GM19468 (cell line): ENCODE measurements at regions not wholly inside any gene's neighbourhood (a gene's known extent, or its start where the extent isn't known, plus 50 kb on each side); places are given as distances from the start of the nearest gene placed in this dataset.
"Not testable (repeated sequence)": the region's sequence is repeated elsewhere in the genome, so short reads cannot be mapped to it uniquely, and the experiment has no call there.

Source experiments
- ATAC-seq: cut with Tn5 transposase; IDR thresholded peaks from one replicate; pipeline ENCODE4 v1.9.1; 2021; ENCODE audit warnings: mild to moderate bottlenecking, moderate library complexity, moderate number of reproducible peaks; ENCODE audit not compliant: unreplicated experiment; ENCODE audit errors: extremely low read depth

DNA sequence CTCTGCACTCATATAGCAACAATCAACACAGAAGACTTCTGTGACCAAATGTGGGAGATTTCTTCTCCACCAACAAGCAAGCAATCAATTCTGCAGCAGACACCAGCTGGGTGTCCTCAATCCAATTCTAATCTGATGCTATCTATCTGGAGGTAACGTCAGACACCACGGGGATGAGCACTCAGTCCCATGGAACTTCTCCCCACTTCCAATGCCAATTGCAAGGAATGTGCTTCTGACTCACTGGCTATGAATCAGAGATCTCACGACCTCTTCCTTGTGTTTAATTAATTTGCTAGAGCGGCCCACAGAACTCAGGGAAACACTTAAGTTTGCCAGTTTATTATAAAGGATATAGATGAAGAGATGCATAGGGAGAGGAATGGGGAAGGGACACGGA, 103.5 kb upstream of the SIRPG start:
- ATAC-seq = no peak

GRCh38 chr20:1758765-1759164, 101.2 kb upstream of the SIRPG start:
- ATAC-seq = no peak

- no peak for ATAC-seq
These were observed 100.3 kb upstream of the SIRPG start for GRCh38 chr20:1757606-1758512.

DNA sequence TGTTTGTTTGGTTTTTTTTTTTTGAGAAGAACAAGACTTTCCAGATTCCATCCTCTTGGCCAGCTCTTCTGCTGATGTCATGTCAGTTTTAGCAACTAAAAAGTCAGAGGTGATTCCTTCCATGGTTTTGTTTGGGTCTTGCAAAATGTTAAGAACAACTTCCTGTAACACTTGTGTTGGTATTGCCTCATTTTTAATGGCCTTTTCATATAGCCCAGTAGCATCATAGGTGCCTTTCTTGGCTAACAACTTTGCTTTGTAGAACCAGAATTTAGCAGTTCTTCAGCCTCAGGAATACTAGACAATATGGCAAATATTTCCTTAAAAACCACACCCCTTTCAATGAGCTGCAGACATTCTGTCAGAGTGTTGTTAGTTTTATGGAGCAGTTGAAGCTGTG, 99.5 kb upstream of the SIRPG start:
- ATAC-seq = no peak

GRCh38 chr20:1754749-1755148, 97.2 kb upstream of the SIRPG start:
- ATAC-seq = no peak

DNA sequence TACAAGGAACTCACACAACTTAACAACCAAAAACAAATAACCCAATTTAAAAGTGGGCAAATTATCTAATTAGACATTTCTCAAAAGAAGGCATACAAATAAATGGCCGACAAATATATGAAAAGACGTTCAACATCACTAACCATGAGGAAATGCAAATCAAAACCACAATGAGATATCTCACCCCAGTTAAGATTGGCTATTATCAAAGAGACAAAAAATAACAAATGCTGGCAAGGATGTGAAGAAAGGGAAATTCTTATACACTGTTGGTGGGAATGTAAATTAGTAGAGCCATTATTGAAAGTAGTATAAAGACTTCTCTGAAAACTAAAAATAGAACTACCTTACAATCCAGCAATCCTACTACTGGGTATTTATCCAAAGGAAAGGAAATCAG, 96.7 kb upstream of the SIRPG start:
- ATAC-seq = no peak

DNA sequence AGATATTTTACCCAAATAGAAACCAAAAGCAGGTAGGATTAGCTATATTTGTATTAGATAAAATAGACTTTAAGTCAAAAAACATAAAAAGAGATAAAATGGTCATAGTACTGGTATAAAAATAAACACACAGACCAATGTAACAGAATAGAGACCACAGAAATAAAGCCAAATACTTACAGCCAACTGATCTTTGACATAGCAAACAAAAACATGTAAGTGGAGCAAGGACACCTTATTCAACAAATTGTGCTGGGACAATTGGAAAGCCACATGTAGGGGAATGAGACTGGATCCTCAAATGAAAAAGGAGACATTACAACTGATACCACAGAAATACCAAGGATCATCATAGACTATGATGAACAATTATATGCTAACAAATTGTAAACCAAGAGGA, 94.5 kb upstream of the SIRPG start:
- ATAC-seq = no peak

GRCh38 chr20:1748777-1749176, 91.2 kb upstream of the SIRPG start:
- no peak for ATAC-seq

- no peak for ATAC-seq
These were observed 90.5 kb upstream of the SIRPG start for GRCh38 chr20:1747953-1748577.

DNA sequence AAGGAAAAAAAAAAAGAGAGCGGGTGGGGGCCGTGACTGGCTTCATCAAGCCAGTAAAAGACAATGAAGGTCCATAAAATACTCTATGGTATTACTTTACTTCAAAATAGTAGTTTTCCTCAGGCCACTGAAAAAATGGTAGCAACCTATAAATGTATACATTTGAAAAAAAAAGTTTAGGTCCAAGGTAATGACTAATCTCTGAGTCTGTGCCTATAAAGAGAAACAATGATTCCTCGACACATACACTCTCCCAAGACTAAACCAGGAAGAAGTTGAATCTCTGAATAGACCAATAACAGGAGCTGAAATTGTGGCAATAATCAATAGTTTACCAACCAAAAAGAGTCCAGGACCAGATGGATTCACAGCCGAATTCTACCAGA, 84.5 kb upstream of the SIRPG start:
- ATAC-seq = not testable (repeated sequence)

DNA sequence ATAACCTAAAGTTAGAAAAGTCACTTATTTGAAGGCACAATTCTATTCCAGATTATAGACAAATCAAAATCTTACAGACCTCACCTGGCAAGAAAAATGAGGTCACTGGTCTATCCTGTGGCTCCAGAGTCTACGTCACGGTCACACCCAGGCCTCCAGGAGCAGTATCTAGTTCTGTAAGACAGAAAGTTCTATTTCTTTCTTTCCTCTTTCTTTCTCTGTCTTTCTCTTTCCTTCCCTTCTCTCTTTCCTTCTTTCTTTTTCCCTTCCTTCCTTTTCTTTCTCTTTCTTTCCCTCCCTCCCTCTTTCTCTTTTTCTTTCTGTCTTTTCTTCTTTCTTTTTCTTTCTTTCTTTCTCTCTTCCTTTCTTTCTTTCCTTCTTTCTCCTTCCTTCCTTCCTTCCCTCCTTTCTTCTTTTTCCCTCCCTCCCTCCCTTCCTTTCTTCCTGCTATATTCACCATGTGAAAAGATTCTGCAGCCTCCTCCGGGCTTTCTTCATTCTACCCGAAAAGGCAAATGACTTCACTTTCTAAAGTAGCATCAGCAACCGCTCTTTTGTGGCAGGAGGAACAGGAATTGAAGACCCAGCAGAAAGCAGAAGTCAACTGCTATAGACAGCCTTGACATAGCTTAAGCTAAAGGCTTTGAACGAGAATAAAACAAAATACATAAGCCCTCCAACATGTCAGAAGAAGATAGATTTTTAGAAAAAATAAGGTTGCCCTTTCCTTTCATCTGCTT, 83.9 kb upstream of the SIRPG start:
- no peak for ATAC-seq

GRCh38 chr20:1737134-1737533, 79.6 kb upstream of the SIRPG start:
- no peak for ATAC-seq

DNA sequence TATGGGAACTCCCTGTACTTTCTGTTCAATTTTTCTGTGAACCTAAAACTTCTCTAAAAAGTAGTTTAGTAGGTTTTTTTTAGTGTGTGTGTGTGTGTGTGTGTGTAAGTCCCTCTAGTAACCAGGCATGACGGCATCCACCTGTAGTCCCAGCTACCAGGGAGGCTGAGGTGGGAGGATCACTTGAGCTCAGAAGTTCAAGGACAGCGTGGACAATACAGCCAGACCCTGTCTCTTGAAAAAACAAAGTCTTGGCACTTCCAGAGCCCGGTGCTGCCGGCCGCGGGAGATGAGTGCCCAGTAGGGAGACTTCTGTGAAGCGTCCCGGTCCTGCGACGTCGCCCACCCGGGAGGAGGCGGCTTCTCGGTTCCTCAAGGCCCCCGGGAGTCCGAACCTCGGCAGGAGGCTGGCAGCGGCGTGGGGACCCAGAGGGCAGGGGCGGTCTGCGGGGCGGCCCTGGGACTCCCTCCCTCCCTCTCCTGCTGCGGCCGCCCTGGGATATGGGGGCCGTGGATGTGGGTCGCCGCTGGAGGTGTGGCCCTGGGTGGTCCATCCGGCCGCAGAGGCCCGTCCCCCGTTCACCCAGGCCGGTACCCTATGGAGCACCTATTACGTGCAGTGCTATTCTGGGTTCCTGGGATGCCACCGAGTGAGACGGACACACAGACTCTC, 78.0 kb upstream of the SIRPG start:
- no peak for ATAC-seq

DNA sequence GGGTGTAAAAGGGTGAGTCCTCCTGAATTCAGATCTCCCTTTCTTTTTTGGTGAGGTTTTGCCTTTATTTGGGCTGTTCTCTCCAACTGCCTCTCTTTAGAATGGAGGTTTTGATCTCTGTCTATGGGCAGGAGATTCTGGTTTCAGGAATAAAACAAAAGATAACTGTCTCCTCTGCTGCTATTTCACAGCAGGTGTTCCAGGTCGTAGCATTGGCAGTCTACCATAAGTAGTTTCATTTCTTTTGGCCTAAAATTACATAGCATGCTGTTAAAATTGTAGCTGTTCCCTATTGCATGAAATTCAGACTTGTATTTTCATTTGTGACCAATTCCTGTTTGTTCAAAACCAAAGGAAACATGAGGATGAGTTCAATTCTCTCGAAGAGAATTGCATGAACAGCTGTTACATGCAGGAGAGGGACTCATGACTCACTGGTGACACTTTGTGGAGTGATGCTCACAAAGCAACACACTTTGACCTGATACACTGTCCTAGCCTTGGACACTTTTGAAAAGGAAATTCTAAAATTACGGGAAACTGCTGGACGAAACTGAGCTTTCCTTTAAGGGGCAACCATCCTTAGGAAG, 76.8 kb upstream of the SIRPG start:
- ATAC-seq = no peak

DNA sequence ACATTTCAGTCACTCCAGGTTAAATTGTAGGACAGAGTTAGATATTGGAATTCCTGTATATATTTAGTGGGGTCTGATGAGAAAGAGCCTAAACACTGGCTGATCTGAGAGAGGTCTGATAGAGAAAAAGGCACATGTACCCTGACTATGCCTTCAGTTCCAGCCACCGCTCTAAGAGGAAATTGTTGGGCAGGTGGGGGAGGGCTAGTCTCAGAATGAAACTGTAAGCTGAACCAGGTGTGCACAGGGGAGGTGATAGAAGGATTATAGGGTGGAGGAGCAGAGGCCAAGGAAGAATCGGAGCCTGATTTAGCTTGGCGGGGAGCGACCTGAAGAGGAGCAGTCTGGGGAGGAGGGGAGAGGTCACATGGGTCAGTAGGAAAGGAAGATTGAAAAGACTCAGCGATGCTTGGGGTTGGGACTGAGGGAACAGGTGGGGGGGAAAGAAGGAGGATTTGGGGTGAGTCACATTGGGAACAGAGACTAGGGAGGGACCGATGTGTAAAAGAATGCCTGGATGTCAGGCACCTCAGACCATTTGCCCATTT, 74.3 kb upstream of the SIRPG start:
- not testable (repeated sequence) for ATAC-seq

- not testable (repeated sequence) for ATAC-seq
These were observed 73.6 kb upstream of the SIRPG start for GRCh38 chr20:1730981-1731711.

GRCh38 chr20:1727303-1727702, 69.7 kb upstream of the SIRPG start:
- ATAC-seq = not testable (repeated sequence)

GRCh38 chr20:1724901-1725300, 67.3 kb upstream of the SIRPG start:
- no peak for ATAC-seq

DNA sequence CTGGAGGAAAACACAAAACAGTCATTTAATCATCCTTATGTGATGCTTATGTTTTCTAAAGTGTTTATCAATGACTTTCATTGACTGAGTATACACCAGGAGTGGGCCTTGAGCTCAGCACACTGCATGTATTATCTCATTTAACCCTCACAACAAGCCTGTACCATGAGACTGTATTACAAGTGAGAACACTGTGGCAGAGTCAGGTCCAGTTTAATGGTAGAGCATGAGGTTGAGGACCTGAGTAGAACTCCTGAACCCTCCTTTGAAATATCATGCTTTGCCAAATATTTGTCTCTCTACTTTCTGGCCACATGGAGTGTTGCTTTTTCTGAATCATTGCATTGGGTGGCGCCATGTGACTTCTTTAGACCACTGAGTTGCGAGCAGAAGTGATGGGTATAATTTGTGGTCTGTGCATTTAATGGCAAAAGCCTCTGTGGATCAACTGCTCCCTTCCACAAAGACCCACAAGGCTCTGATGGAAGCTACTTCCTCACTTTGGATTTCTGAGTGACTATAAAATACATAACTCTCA, 65.0 kb upstream of the SIRPG start:
- no peak for ATAC-seq
